GM10248 (cell line): ENCODE measurements at regions not wholly inside any gene's neighbourhood (a gene's known extent, or its start where the extent isn't known, plus 50 kb on each side); places are given as distances from the start of the nearest gene placed in this dataset.

Experiments used
- CTCF ChIA-PET: fragments of 300-600 bp; sonication (Branson Sonifier 250); formaldehyde crosslinking; extraction: SDS; loops from one replicate; lab custom pipeline; 2021; ENCODE audit warnings: antibody characterized with exemption; lab: Yijun Ruan, JAX
- POLR2A ChIA-PET: fragments of 350-650 bp; sonication (Branson Sonifier 250); formaldehyde crosslinking; extraction: SDS; loops from one replicate; lab custom pipeline; 2020; ENCODE audit warnings: antibody characterized with exemption; lab: Yijun Ruan, JAX
- DNase-seq: peaks from one replicate; pipeline ENCODE4 v3.0.0; 2012; ENCODE audit errors: extremely low spot score
- CTCF ChIP-seq: IDR thresholded peaks from 2 replicates; pipeline ENCODE4 v1.5.1; 2012; ENCODE audit warnings: mild to moderate bottlenecking, low read depth; ENCODE audit errors: extremely low read depth, missing control alignments, control extremely low read depth

DNA sequence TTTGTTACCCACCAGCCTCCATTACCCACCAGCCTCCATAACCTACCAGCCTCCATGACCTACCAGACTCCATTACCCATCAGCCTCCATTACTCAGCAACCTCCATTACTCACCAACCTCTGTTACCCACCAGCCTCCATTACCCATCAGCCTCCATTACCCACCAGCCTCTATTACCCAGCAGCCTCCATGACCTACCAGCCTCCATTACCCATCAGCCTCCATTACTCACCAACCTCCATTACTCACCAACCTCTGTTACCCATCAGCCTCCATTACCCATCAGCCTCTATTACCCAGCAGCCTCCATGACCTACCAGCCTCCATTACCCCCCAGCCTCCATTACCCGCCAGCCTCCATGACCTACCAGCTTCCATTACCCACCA, 133.3 kb upstream of the HS6ST1 start:
- TF ChIP-seq CTCF = no peak
- ChIA-PET POLR2A (no interaction called here), CTCF (no interaction called here)
- DNase-seq = no peak

DNA sequence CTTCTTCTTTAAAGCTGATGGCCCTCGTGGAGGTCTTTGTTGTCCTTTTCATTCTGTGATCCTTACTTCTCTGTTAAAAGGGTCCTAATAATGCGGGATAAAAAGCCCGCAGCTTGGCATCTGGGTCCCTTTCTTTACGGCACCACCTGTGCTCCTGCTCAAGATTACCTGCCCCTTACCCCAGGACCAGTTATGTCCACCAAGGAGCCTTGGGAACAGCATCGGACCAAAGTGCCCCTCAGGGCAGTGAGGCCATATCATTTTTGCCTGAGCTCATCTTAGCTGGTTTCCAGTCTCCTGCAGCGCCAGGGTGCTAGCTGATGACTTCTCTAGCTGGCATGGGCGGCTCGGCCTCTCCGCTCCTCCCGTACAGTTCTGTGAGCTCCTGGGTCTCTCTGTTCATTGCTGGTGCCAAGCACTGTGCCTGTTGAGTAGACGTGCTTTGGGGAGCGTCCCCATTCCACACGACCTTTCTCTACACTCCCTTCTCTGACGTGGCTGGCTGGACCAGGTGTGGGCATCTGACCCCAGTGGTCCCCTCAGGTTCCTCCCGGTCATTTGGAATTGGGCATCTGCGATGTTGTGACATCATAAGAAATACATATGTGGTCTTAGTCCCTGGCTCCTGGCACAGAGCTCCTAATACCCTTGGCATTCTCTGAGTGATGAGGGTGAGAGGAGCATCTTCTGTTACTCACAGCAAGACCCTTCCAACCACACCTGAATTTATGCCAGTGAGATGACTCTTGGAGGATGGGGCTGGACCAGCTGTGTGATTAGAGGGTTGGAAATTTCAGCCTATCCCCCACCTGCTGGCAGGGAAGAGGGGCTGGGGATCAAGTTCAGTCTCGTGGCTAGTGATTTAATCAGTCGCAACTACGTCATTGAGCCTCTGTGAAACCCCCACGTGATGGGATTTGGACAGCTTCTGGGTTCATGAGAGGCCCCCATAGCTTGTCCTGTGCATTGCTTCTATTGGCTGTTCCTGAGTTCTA, 134.2 kb upstream of the HS6ST1 start:
- no peak for TF ChIP-seq CTCF
- ChIA-PET CTCF (no interaction called here), POLR2A (no interaction called here)

DNA sequence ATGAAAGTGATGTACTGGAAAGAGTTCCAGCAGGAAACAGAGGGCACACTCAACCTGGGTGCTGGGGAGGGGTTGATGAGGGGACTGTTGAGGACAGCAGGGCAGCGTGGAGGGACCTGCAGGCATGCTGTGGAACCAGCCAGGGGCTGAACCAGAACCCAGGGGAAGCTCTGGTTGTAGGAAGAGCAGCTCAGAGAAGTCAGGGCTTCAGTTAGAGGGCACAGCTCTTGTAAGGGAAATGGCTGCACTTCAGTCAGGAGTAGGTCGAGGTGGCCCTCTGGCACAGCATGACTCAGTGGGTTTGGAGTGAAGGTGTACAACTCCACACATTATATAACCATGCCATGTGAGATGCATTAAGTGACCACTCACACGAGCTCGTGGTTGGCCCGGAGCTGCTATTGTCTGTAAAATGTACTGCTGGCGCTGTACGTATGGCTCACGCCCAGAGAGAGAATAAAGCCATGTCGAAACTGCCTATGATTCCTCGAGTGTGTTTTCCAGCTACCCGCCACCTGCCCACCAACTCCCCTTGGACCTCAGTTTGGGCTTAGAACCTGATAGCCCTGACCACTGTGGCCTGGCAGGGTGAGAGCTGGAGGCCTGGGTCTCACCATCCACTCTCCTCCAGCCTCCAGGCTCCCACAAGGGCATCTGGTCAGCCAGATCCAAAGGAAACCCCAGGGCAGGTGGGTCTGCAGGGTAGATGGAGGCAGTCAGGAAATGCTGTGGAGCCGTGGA, 136.5 kb upstream of the HS6ST1 start:
- TF ChIP-seq CTCF = no peak
- ChIA-PET POLR2A (no interaction called here), CTCF (no interaction called here)

More for the DNA sequence above, 134.2 kb upstream of the HS6ST1 start:
- no peak for DNase-seq

GRCh38 chr2:128455721-128456050, 137.0 kb upstream of the HS6ST1 start:
- no peak for TF ChIP-seq CTCF
- ChIA-PET CTCF (no interaction called here), POLR2A (no interaction called here)
- DNase-seq = no peak

More for the DNA sequence above, 136.5 kb upstream of the HS6ST1 start:
- no peak for DNase-seq

- CTCF ChIA-PET = no interaction called here
These were observed 137.6 kb upstream of the HS6ST1 start for GRCh38 chr2:128456281-128456680.

DNA sequence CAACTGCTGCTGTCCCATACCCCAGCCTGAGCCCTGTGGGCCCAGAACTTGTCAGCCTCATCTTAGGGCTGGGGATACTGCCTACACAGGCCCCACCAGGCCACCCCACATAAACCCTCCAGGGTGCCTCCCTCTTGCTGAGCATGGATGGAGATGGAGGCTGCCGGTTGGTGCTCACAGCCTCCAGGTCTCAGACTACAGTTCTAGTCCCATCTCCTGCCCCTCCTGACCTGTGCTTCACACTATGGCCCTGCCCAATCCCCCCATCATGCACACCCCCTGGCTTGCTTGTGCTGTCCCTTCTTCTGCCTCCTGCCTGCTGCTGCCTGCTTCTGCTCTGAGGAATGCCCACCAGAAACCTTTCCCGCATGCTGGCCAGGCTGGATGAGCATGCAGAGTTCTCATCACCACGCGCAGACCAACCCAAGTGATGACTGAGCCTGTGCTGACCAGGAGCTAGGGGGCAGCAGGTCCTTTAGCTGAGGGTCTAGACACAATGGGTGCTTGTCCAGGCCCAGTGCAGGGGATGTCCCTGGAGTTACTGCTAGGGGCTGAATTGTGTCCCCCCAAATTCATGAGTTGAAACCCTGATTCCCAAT, 138.4 kb upstream of the HS6ST1 start:
- ChIA-PET POLR2A (no interaction called here), CTCF (no interaction called here)
- TF ChIP-seq CTCF = no peak
- no peak for DNase-seq

More at GRCh38 chr2:128456281-128456680, 137.6 kb upstream of the HS6ST1 start:
- no peak for TF ChIP-seq CTCF
- POLR2A ChIA-PET = no interaction called here
- no peak for DNase-seq
